ENCODE measurements at regions not wholly inside any gene's neighbourhood (a gene's known extent, or its start where the extent isn't known, plus 50 kb on each side); places are given as distances from the start of the nearest gene placed in this dataset.

DNA sequence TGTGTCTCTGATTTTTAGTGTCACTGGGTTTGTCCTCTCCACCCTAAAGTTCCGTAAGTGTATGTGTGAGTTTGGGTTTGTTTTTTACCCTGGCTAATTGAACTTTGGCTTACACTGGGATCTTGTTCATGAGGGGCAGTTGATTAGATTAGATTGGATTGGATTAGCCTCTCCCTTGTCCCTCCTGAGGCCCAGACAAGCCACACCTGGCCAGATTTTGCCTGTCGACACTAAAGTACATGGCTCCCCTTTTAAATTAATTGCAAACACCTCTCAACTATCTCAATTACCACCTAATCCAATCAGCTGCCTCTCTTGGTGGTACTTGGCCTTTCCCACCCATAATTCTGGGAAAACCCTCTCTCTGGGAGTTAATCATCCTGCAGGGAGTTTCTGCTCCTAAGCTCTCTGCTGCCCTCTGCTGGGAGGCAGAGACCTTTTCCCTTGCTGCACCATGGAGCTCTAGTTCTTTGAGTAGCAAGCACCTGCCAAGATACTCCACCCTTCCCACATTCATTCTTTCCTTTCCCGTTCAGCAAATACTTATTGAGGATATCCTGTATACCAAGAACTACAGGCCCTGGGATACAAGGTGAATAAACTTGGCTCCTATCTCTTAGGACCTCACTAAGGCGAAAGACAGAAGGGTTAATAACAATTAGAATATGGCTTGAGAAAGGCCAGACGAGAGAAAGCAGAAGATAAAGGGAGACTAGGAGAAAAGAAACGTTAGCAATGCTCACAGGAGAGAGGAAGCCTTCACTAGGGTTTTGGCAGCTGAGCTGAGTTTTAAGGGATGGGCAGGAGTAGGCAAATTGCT, 60.0 kb upstream of the MPHOSPH6 start:
- ATAC-seq (peak; percentile 80 to 91 (median 90)), FAIRE-seq (no peak), DNase-seq (peak; percentile 56 to 85 (median 75))
- WGBS, 2 donors = 38 to 43% methylated on average over 6 of the region's 6 CpGs
- Histone ChIP-seq H3K27ac (no peak overlapping the region), H3K4me1 (no peaks in the 10 kb centered on the region), H3K4me3 (no peak overlapping the region), H3K27me3 (no peaks in the 10 kb centered on the region), H3K9me3 (no peaks in the 10 kb centered on the region), H3K36me3 (no peaks in the 10 kb centered on the region)
- intact Hi-C loops (cut with DNase I) = loop anchor here in 2 of 3 donors (5.0 to 10.0 kb wide), 2 partner anchors 288 to 295 kb away; no protein-coding TSS in a partner anchor
- TF ChIP-seq CTCF (IDR thresholded peaks at IDR 0.05) = peak; percentile 76 to 85 (median 84)

DNA sequence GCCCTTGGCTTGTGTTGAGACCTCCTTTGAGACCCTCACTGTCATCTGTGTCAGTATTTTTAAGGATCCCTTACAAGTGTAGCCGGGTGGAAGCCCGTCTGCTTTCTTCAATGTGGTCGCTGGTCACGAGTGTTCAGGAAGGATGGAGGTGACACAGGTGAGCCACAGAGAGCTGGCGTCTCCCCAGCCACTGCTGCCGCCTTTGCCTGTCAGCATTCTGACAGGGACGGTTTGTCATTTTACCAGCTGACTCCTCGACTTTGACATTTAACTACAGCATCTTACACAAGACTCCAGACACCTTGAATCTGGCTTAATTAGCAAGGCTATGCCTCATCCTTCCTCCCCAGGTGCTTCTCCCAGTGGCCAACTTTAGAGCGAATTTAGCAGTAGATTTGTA, 56.3 kb upstream of the MPHOSPH6 start:
- intact Hi-C loops (cut with DNase I) = loop anchor here in 1 of 3 donors (5.0 kb wide), 1 partner anchor 284 kb away; no protein-coding TSS in a partner anchor
- FAIRE-seq = no peak

DNA sequence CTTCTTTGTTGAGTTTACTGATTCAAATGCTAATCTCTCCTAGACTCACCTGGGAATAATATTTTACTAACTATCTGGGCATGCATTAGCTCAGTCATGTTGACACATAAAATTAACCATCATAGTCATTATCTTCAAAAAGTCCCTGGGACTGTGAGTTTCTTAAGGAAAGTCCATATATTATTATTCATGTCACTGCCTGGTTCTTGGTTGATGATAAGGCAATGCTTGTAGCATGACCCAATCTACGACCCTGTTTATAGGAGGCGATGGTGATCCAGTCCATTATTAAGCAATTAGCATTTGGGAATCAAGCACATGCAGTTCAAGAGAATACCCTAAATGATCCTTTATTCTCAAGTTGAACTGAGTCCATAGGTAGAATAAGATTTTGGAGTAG, 54.8 kb upstream of the MPHOSPH6 start:
- 70 to 73% methylated on average over 2 of the region's 2 CpGs for WGBS, 2 donors
- no peak for FAIRE-seq

More for the DNA sequence above, 56.3 kb upstream of the MPHOSPH6 start:
- DNase-seq (no peak), ATAC-seq (no peak)
- no peaks in the 10 kb centered on the region for H3K36me3 ChIP-seq
- no peak overlapping the region for H3K27ac ChIP-seq
- TF ChIP-seq CTCF (IDR thresholded peaks at IDR 0.05) = no peak
- no peak overlapping the region for H3K4me3 ChIP-seq
- no peaks in the 10 kb centered on the region for H3K9me3 ChIP-seq
- WGBS, 2 donors = 38 to 55% methylated on average over 9 of the region's 9 CpGs
- H3K27me3 ChIP-seq = no peaks in the 10 kb centered on the region
- H3K4me1 ChIP-seq = no peaks in the 10 kb centered on the region

DNA sequence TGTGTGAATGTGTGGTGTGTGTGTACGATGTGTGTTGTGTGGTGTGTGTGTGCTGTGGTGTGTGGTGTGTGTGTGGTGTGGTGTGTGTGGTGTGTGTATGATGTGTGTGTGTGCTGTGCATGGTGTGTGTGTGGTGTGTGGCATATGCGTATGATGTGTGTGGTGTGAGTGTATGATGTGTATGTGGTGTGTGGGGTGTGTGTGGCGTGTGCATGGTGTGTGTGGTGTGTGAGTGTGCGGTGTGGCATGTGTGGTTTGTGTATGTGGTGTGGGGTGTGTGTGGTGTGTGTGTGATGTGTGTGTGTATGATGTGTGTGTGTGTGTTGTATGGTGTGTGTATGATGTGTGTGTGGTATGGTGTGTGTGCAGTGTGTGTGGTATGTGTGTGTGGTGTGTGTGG, 50.5 kb upstream of the MPHOSPH6 start:
- no peaks in the 10 kb centered on the region for H3K36me3 ChIP-seq
- ATAC-seq = no peak
- H3K4me3 ChIP-seq = no peak overlapping the region
- DNase-seq = no peak
- FAIRE-seq = no peak
- no peaks in the 10 kb centered on the region for H3K27me3 ChIP-seq
- no peaks in the 10 kb centered on the region for H3K9me3 ChIP-seq
- no peak overlapping the region for H3K27ac ChIP-seq
- intact Hi-C loops (cut with DNase I) = no loop called here
- WGBS, 2 donors = 70 to 82% methylated on average over 4 of the region's 4 CpGs
- no peaks in the 10 kb centered on the region for H3K4me1 ChIP-seq
- TF ChIP-seq CTCF (IDR thresholded peaks at IDR 0.05) = no peak

More for the DNA sequence above, 54.8 kb upstream of the MPHOSPH6 start:
- no peaks in the 10 kb centered on the region for H3K36me3 ChIP-seq
- intact Hi-C loops (cut with DNase I) = loop anchor here in 1 of 3 donors (5.0 kb wide), 1 partner anchor 283 kb away; no protein-coding TSS in a partner anchor
- no peak overlapping the region for H3K4me3 ChIP-seq
- TF ChIP-seq CTCF (IDR thresholded peaks at IDR 0.05) = no peak
- no peaks in the 10 kb centered on the region for H3K27me3 ChIP-seq
- no peaks in the 10 kb centered on the region for H3K4me1 ChIP-seq
- no peaks in the 10 kb centered on the region for H3K9me3 ChIP-seq
- ATAC-seq = no peak
- no peak for DNase-seq
- no peak overlapping the region for H3K27ac ChIP-seq
